PC-3 (cell line): ENCODE measurements at regions not wholly inside any gene's neighbourhood (a gene's known extent, or its start where the extent isn't known, plus 50 kb on each side); places are given as distances from the start of the nearest gene placed in this dataset.

Experiments used
- ATAC-seq: fragments of 200-7000 bp; cut with Tn5 transposase; 2 replicates; pipeline ENCODE4 v1.9.1; 2020; ENCODE audit warnings: mild to moderate bottlenecking, moderate library complexity
- BruUV-seq: library from RNA; stranded (reverse); fragments of 400-500 nt; replicated peaks from 2 replicates; lab custom pipeline; 2021; lab: Mats Ljungman, UMichigan
- CTCF ChIA-PET: fragments of 300-600 bp; sonication (Branson Sonifier 250); formaldehyde crosslinking; loops from one replicate; lab custom pipeline; 2022; ENCODE audit warnings: antibody characterized with exemption; lab: Charles Lee
- POLR2A ChIA-PET: fragments of 300-600 bp; sonication (Branson Sonifier 250); formaldehyde crosslinking; loops from one replicate; lab custom pipeline; 2022; ENCODE audit warnings: antibody characterized with exemption; ENCODE audit not compliant: unreplicated experiment; lab: Charles Lee
- DNase-seq: peaks from one replicate; pipeline ENCODE4 v3.0.0-alpha.2; 2015
- H2AFZ ChIP-seq: fragments of 300-600 bp; sonication (generic); 2 replicates; pipeline ENCODE4 v1.6.0; 2016; ENCODE audit warnings: antibody characterized with exemption, low read length
- H3F3A ChIP-seq: fragments of 300-600 bp; sonication (generic); one replicate; pipeline ENCODE4 v1.6.0; 2017; ENCODE audit warnings: antibody characterized with exemption, low read length, control low read depth, mild to moderate bottlenecking; ENCODE audit not compliant: unreplicated experiment
- H3K27ac ChIP-seq: fragments of 300-600 bp; sonication (generic); 2 replicates; pipeline ENCODE4 v1.5.1; 2016; ENCODE audit warnings: mild to moderate bottlenecking, low read length
- H3K27me3 ChIP-seq: fragments of 300-600 bp; sonication (generic); 2 replicates; pipeline ENCODE4 v1.6.1; 2016; ENCODE audit warnings: low read length, mixed read lengths
- H3K36me3 ChIP-seq: fragments of 300-600 bp; sonication (generic); 2 replicates; pipeline ENCODE4 v1.6.1; 2016; ENCODE audit warnings: low read depth, mixed run types, low read length, mixed read lengths
- H3K4me1 ChIP-seq: fragments of 300-600 bp; sonication (generic); 2 replicates; pipeline ENCODE4 v1.5.1; 2016; ENCODE audit warnings: low read length; ENCODE audit not compliant: insufficient read depth
- H3K4me2 ChIP-seq: fragments of 300-600 bp; sonication (generic); 2 replicates; pipeline ENCODE4 v1.6.0; 2016; ENCODE audit warnings: low read length
- H3K4me3 ChIP-seq: fragments of 300-600 bp; sonication (generic); 2 replicates; pipeline ENCODE4 v1.5.1; 2016; ENCODE audit warnings: mild to moderate bottlenecking, low read length, mixed read lengths
- H3K79me2 ChIP-seq: fragments of 300-600 bp; sonication (generic); 2 replicates; pipeline ENCODE4 v1.6.1; 2017; ENCODE audit warnings: low read length, mixed read lengths
- H3K9ac ChIP-seq: fragments of 300-600 bp; sonication (generic); 2 replicates; pipeline ENCODE4 v1.6.0; 2016; ENCODE audit warnings: mild to moderate bottlenecking, low read length
- H3K9me2 ChIP-seq: fragments of 300-600 bp; sonication (generic); replicated peaks from 2 replicates; pipeline ENCODE4 v1.6.1; 2016; ENCODE audit warnings: mixed run types, low read length, mixed read lengths
- H3K9me3 ChIP-seq: fragments of 300-600 bp; sonication (generic); 2 replicates; pipeline ENCODE4 v1.6.1; 2016; ENCODE audit warnings: low read length, mixed read lengths
- H4K20me1 ChIP-seq: fragments of 300-600 bp; sonication (generic); 2 replicates; pipeline ENCODE4 v1.6.1; 2016; ENCODE audit warnings: low read length, mixed read lengths
- EZH2 ChIP-seq: fragments of 300-600 bp; sonication (generic); IDR thresholded peaks from one replicate; pipeline ENCODE4 v1.6.1; 2017; ENCODE audit warnings: antibody characterized with exemption, mild to moderate bottlenecking, low read length; ENCODE audit not compliant: unreplicated experiment
- EZH2phosphoT487 ChIP-seq: fragments of 300-600 bp; sonication (generic); IDR thresholded peaks from 2 replicates; pipeline ENCODE4 v1.6.1; 2018; ENCODE audit warnings: mild to moderate bottlenecking, antibody characterized with exemption, low read length, borderline replicate concordance
- intact Hi-C: fragments of 100-400 bp; cut with micrococcal nuclease; formaldehyde crosslinking; loops from 2 replicates; pipeline ENCODE4 v1.9.0; 2023
- TF ChIP-seq, protein P1 (sequence below): fragments of 300-600 bp; sonication (generic); conservative IDR thresholded peaks from 2 replicates; pipeline ENCODE4 v1.5.1; 2017; ENCODE audit warnings: antibody characterized with exemption, low read depth, mild to moderate bottlenecking, low read length

DNA sequence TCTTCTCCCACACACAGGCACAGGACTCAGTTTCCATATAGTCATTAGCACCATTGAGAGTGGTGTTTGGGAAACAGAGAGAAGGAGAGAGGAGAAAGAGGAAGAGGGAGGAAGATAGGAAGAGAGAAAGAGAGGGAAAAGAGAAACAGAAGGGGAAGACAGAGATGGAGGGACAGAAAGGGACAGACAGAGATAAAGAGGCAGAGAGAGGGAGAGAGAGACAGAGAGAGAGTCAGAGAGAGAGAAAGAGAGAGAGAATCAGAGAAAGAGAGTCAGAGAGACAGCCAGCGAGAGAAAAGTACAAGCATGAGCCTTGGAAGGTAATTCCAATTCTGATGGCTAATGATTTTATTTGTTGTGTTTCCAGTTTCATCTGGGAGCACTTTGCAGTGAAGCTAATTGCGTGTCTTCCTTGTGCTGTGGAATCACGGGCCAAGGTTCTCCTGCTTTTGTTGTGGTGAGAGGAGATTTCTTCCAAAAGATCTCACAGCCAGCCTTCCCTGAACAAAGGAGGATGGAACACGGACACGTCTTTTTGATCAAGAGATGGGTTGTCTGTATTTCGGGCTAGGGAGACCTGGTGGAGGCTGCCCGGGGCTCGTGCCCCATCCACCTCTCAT, 153.6 kb upstream of the TWIST2 start:
- CTCF ChIA-PET, result no interaction called here
- no peaks in the 10 kb centered on the region for H3K9me2 ChIP-seq
- H3K4me1 ChIP-seq, result no peaks in the 10 kb centered on the region
- no peaks in the 10 kb centered on the region for H3F3A ChIP-seq
- intact Hi-C loops, result no loop called here
- no TSS peak for BruUV-seq
- no peak overlapping the region for H3K4me3 ChIP-seq
- H3K36me3 ChIP-seq, result no peaks in the 10 kb centered on the region
- no peaks in the 10 kb centered on the region for H3K9me3 ChIP-seq
- H3K4me2 ChIP-seq, result no peak overlapping the region
- DNase-seq, result no peak
- no peak overlapping the region for H3K9ac ChIP-seq
- POLR2A ChIA-PET, result no interaction called here
- ATAC-seq, result no peak
- H4K20me1 ChIP-seq, result no peaks in the 10 kb centered on the region
- H3K27ac ChIP-seq, result no peak overlapping the region
- H2AFZ ChIP-seq, result no peak overlapping the region
- no peaks in the 10 kb centered on the region for H3K27me3 ChIP-seq
- TF ChIP-seq, protein P1, sequence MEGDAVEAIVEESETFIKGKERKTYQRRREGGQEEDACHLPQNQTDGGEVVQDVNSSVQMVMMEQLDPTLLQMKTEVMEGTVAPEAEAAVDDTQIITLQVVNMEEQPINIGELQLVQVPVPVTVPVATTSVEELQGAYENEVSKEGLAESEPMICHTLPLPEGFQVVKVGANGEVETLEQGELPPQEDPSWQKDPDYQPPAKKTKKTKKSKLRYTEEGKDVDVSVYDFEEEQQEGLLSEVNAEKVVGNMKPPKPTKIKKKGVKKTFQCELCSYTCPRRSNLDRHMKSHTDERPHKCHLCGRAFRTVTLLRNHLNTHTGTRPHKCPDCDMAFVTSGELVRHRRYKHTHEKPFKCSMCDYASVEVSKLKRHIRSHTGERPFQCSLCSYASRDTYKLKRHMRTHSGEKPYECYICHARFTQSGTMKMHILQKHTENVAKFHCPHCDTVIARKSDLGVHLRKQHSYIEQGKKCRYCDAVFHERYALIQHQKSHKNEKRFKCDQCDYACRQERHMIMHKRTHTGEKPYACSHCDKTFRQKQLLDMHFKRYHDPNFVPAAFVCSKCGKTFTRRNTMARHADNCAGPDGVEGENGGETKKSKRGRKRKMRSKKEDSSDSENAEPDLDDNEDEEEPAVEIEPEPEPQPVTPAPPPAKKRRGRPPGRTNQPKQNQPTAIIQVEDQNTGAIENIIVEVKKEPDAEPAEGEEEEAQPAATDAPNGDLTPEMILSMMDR, result no peak
- TF ChIP-seq EZH2phosphoT487 (no peak), EZH2 (no peak)
- no peaks in the 10 kb centered on the region for H3K79me2 ChIP-seq

DNA sequence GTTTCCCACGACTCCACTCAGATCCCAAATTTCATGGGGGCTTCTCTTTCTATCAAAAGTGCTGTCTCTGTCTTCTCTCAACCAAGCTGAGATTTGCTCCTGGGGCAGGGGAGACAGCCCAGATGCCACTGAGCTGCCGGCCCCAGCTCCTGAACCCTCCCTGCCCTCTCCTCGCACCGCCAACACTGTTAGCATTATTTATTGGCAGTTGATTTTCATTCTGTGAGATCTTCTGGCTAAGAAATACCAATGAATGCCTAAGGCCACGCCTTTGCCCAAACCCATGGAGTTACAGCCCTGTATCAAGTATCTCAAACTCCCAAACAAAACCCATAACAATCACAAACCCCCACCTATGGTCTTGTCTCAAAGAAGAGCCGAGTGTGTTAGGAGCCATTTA, 153.0 kb upstream of the TWIST2 start:
- POLR2A ChIA-PET, result no interaction called here
- no peaks in the 10 kb centered on the region for H3K27me3 ChIP-seq
- H3K9me3 ChIP-seq, result no peaks in the 10 kb centered on the region
- H3K27ac ChIP-seq, result no peak overlapping the region
- TF ChIP-seq, protein P1, result no peak
- TF ChIP-seq EZH2 (no peak), EZH2phosphoT487 (no peak)
- H3K79me2 ChIP-seq, result no peaks in the 10 kb centered on the region
- DNase-seq (no peak), ATAC-seq (no peak)
- H3K4me1 ChIP-seq, result no peaks in the 10 kb centered on the region
- H3K4me2 ChIP-seq, result no peak overlapping the region
- CTCF ChIA-PET, result no interaction called here
- H3K9ac ChIP-seq, result no peak overlapping the region
- intact Hi-C loops, result no loop called here
- no peak overlapping the region for H2AFZ ChIP-seq
- no peak overlapping the region for H3K4me3 ChIP-seq
- BruUV-seq, result no TSS peak
- no peaks in the 10 kb centered on the region for H3K36me3 ChIP-seq
- H3K9me2 ChIP-seq, result no peaks in the 10 kb centered on the region
- H3F3A ChIP-seq, result no peaks in the 10 kb centered on the region
- H4K20me1 ChIP-seq, result no peaks in the 10 kb centered on the region

DNA sequence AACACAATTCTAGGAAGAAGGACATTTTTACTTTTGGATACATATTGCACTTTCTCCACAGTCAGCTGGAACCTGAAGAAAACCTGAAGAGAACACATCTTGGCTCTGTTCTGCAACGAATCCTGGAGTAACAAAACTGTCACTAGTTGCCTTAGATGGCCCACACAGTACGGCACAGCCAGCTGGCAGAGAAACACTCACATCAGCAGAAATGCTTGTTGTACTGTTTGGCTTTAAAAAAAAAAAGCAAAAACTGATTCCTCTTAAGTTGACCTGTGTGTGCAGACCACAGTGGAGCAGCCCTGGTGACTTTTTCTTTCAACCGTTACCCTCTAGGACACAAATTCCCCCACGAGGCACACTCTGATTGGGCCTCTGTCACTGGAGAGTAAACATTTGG, 152.3 kb upstream of the TWIST2 start:
- ChIA-PET POLR2A (no interaction called here), CTCF (no interaction called here)
- Histone ChIP-seq H3K4me2 (no peak overlapping the region), H3K36me3 (no peaks in the 10 kb centered on the region), H3K27me3 (no peaks in the 10 kb centered on the region), H3K27ac (no peak overlapping the region), H3K4me3 (no peak overlapping the region), H3K4me1 (no peaks in the 10 kb centered on the region), H3F3A (no peaks in the 10 kb centered on the region), H3K9me2 (no peaks in the 10 kb centered on the region), H2AFZ (no peak overlapping the region), H3K9me3 (no peaks in the 10 kb centered on the region), H3K9ac (no peak overlapping the region), H3K79me2 (no peaks in the 10 kb centered on the region), H4K20me1 (no peaks in the 10 kb centered on the region)
- intact Hi-C loops, result no loop called here
- no TSS peak for BruUV-seq
- TF ChIP-seq, protein P1, result no peak
- TF ChIP-seq EZH2 (no peak), EZH2phosphoT487 (no peak)
- DNase-seq (no peak), ATAC-seq (no peak)
